Natural killer cell (primary cell): ENCODE measurements at regions not wholly inside any gene's neighbourhood (a gene's known extent, or its start where the extent isn't known, plus 50 kb on each side); places are given as distances from the start of the nearest gene placed in this dataset.

Experiments used
- ATAC-seq, 3 donors: fragments of 150-1000 bp in 2 of 3; fragments of 200-7000 bp in 1 of 3; cut with Tn5 transposase; 1 replicate in 1 of 3; 2 replicates in 2 of 3; pipeline ENCODE4 v1.10.0; 2021; ENCODE audit warnings: mild to moderate bottlenecking in 2 of 3, moderate library complexity in 2 of 3
- DNase-seq, 2 donors: peaks; one replicate each; pipeline versions ENCODE4 v3.0.0 to v3.0.0-alpha.2; 2013 to 2021; ENCODE audit warnings: mixed read lengths in 1 of 2
- H3K27ac ChIP-seq: one replicate; pipeline ENCODE4 v1.5.1; 2013; ENCODE audit warnings: mild to moderate bottlenecking, low read length
- H3K27me3 ChIP-seq: one replicate; pipeline ENCODE4 v1.6.1; 2013; ENCODE audit warnings: low read length; ENCODE audit not compliant: control insufficient read depth, insufficient read depth
- H3K36me3 ChIP-seq: one replicate; pipeline ENCODE4 v1.6.1; 2013; ENCODE audit warnings: low read length; ENCODE audit not compliant: control insufficient read depth, insufficient read depth
- H3K4me1 ChIP-seq: one replicate; pipeline ENCODE4 v1.6.1; 2013; ENCODE audit warnings: low read length; ENCODE audit not compliant: control insufficient read depth, insufficient read depth
- H3K4me3 ChIP-seq: one replicate; pipeline ENCODE4 v1.5.1; 2013; ENCODE audit warnings: low read length
- H3K9me3 ChIP-seq: one replicate; pipeline ENCODE4 v1.6.1; 2013; ENCODE audit warnings: low read length; ENCODE audit not compliant: control insufficient read depth, insufficient read depth
- H3K27ac Mint-ChIP-seq, 2 donors: one replicate each; pipeline ENCODE4 v1.8.0; 2022; ENCODE audit warnings: mild to moderate bottlenecking in 2 of 2, mixed read lengths in 2 of 2, moderate library complexity in 1 of 2
- H3K27me3 Mint-ChIP-seq, 2 donors: one replicate each; pipeline ENCODE4 v1.8.0; 2022; ENCODE audit warnings: low read depth in 2 of 2, mixed read lengths in 2 of 2
- H3K36me3 Mint-ChIP-seq: one replicate; pipeline ENCODE4 v1.8.0; 2022; ENCODE audit warnings: mixed read lengths
- H3K4me1 Mint-ChIP-seq, 2 donors: one replicate each; pipeline ENCODE4 v1.8.0; 2022; ENCODE audit warnings: mixed read lengths in 2 of 2
- H3K4me3 Mint-ChIP-seq: one replicate; pipeline ENCODE4 v1.8.0; 2022; ENCODE audit warnings: mild to moderate bottlenecking, moderate library complexity, mixed read lengths
- H3K9me3 Mint-ChIP-seq, 2 donors: one replicate each; pipeline ENCODE4 v1.8.0; 2022; ENCODE audit warnings: mixed read lengths in 2 of 2
- WGBS: methylation state at CpG from one replicate; pipeline ENCODE4 v1.1.7; 2013; ENCODE audit warnings: missing lambda C conversion rate; ENCODE audit not compliant: insufficient coverage; 5-methylcytosine and 5-hydroxymethylcytosine counted together
- intact Hi-C: fragments of 100-400 bp; cut with micrococcal nuclease; formaldehyde crosslinking; loops from one replicate; pipeline ENCODE4 v1.14.2; 2022
- TF ChIP-seq, protein P1 (sequence below): fragments of 200-600 bp; IDR thresholded peaks from one replicate; pipeline ENCODE4 v1.8.0; 2022; ENCODE audit warnings: antibody characterized with exemption

DNA sequence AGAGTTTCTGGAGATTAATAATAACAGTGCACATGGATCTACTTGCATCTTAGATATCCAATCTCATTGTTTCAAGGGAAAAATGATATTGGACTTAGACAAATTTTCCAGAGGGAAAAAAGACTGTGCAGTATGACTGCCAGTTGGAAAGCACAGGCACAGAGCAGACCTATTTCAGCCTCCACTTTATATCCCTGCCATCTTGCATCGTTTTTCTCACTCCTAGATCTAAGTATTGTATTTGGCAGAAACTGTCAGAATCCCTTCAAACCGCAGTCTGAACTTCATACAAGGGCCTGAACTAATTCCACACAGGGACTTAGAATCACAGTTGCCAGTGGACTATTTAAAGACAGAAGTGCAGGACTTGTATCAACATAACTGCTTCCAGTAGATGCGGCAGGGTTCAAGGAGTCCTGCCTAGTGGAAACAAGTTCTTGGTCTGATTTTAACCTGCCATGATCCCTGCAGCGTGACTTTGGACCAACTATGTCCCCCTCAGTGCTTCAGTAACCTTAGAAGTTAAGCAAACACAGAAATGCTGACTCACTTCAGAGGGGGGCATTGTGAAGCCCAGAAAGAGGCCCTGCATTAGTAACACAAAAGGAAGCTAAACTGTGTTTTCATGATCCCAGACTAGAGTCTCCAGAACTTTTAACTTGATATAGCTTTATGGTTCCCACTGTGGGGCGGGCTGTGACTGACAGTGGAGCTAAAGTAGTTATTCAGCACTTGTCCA is 95.7 kb upstream of the PALS2 start:
- peaks cover 20 to 28% of the 10 kb centered on the region in 2 donors for H3K27me3 Mint-ChIP-seq
- ATAC-seq (no peak), DNase-seq (no peak)
- Histone ChIP-seq H3K4me1 (no peaks in the 10 kb centered on the region), H3K27ac (no peak overlapping the region), H3K9me3 (no peaks in the 10 kb centered on the region), H3K36me3 (no peaks in the 10 kb centered on the region), H3K27me3 (no peaks in the 10 kb centered on the region), H3K4me3 (no peak overlapping the region)
- H3K27ac Mint-ChIP-seq, result no peak overlapping the region
- intact Hi-C loops, result no loop called here
- H3K4me1 Mint-ChIP-seq, result no peaks in the 10 kb centered on the region
- no peaks in the 10 kb centered on the region for H3K36me3 Mint-ChIP-seq
- no peak overlapping the region for H3K4me3 Mint-ChIP-seq
- 47% methylated on average over 5 of the region's 5 CpGs for WGBS
- H3K9me3 Mint-ChIP-seq, result no peaks in the 10 kb centered on the region
- TF ChIP-seq, protein P1, sequence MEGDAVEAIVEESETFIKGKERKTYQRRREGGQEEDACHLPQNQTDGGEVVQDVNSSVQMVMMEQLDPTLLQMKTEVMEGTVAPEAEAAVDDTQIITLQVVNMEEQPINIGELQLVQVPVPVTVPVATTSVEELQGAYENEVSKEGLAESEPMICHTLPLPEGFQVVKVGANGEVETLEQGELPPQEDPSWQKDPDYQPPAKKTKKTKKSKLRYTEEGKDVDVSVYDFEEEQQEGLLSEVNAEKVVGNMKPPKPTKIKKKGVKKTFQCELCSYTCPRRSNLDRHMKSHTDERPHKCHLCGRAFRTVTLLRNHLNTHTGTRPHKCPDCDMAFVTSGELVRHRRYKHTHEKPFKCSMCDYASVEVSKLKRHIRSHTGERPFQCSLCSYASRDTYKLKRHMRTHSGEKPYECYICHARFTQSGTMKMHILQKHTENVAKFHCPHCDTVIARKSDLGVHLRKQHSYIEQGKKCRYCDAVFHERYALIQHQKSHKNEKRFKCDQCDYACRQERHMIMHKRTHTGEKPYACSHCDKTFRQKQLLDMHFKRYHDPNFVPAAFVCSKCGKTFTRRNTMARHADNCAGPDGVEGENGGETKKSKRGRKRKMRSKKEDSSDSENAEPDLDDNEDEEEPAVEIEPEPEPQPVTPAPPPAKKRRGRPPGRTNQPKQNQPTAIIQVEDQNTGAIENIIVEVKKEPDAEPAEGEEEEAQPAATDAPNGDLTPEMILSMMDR, result no peak

DNA sequence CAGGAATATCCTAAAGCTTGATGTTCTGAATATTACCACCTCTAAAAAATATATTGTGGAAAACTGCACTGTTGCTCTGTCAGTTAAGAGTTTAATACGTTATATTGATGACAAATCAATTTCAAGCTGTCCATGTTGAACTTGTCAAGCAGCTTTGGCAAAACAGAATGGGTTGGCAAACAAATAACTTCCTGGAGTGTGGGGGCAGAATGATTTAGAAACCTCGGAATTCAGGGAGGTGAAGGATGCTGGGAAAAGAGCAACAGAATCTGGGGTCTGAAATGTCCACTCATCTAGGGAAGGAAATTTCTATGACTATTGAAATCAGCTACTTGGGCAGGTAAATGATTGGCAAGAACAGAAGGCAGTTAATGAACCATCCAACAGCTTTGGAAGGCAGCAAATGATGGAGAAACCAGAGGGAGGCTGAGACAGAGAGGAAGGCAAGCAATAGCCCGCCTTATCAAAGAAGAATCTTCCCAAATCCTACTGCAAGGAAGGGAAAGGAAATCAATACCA is 95.1 kb upstream of the PALS2 start:
- Mint-ChIP-seq H3K4me3 (no peak overlapping the region), H3K27me3 (peaks cover 21 to 28% of the 10 kb centered on the region in 2 donors), H3K36me3 (no peaks in the 10 kb centered on the region), H3K27ac (no peak overlapping the region), H3K9me3 (no peaks in the 10 kb centered on the region), H3K4me1 (no peaks in the 10 kb centered on the region)
- H3K4me1 ChIP-seq, result no peaks in the 10 kb centered on the region
- H3K27ac ChIP-seq, result no peak overlapping the region
- no peak overlapping the region for H3K4me3 ChIP-seq
- no peak for DNase-seq
- intact Hi-C loops, result no loop called here
- no peaks in the 10 kb centered on the region for H3K27me3 ChIP-seq
- H3K36me3 ChIP-seq, result no peaks in the 10 kb centered on the region
- no peaks in the 10 kb centered on the region for H3K9me3 ChIP-seq
- 75% methylated on average over 3 of the region's 3 CpGs for WGBS
- no peak for ATAC-seq
- TF ChIP-seq, protein P1, result no peak

DNA sequence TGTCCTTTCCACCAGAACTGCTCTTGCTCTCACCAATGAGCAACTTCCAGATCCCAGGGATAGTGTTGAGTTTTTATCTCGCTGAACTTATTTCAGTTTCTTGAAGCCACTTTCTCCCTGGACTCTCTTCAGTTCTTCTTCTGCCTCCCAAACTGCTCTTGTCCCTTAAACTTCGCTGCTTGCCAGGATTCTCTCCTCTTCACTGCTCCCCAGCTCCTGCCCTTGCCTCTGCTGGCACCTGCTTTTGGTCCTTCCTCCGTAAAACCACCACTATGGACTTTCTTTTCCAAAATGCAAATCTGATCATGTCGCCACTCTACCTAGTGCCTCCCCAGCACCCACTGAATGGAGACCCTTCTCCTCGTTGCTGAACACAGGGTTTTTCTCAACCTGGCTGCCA is 92.8 kb upstream of the PALS2 start:
- Mint-ChIP-seq H3K27me3 (peaks cover 34 to 39% of the 10 kb centered on the region in 2 donors), H3K9me3 (no peaks in the 10 kb centered on the region), H3K4me3 (no peak overlapping the region), H3K36me3 (no peaks in the 10 kb centered on the region), H3K27ac (no peak overlapping the region), H3K4me1 (no peaks in the 10 kb centered on the region)
- WGBS, result 72% methylated on average over 5 of the region's 5 CpGs
- Histone ChIP-seq H3K4me3 (no peak overlapping the region), H3K27me3 (no peaks in the 10 kb centered on the region), H3K27ac (no peak overlapping the region), H3K4me1 (no peaks in the 10 kb centered on the region), H3K36me3 (no peaks in the 10 kb centered on the region), H3K9me3 (no peaks in the 10 kb centered on the region)
- ATAC-seq, result no peak
- TF ChIP-seq, protein P1, result no peak
- intact Hi-C loops, result no loop called here
- no peak for DNase-seq

DNA sequence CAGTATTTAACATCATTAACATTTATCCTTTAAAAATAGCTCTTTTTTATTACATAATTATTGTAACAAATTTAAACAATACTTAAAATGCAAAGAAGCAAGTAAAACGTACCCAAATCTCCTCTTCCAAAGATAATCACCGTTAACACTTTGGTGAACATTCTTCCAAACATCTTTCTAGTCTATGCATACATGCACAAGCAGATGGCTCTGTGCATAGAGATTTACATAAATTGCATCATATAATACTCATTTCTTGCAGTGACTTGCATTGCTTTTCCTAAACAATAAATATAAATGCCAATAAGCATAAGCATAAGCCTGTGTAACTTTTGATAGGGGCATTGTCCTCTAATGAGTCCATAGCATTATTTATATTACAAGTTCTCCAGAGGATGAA is 89.4 kb upstream of the PALS2 start:
- no peak for ATAC-seq

More for the DNA sequence above, 89.4 kb upstream of the PALS2 start:
- intact Hi-C loops, result no loop called here
- Mint-ChIP-seq H3K27ac (no peak overlapping the region), H3K36me3 (no peaks in the 10 kb centered on the region), H3K4me1 (no peaks in the 10 kb centered on the region), H3K9me3 (no peaks in the 10 kb centered on the region), H3K27me3 (peaks cover 34 to 42% of the 10 kb centered on the region in 2 donors), H3K4me3 (no peak overlapping the region)
- TF ChIP-seq, protein P1, result no peak
- no peaks in the 10 kb centered on the region for H3K36me3 ChIP-seq
- WGBS, result 90% methylated on average over 2 of the region's 2 CpGs
- H3K27me3 ChIP-seq, result no peaks in the 10 kb centered on the region
- H3K4me1 ChIP-seq, result no peaks in the 10 kb centered on the region
- DNase-seq, result no peak
- no peak overlapping the region for H3K27ac ChIP-seq
- no peak overlapping the region for H3K4me3 ChIP-seq
- H3K9me3 ChIP-seq, result no peaks in the 10 kb centered on the region
